Naive B cell (primary cell): ENCODE measurements at regions not wholly inside any gene's neighbourhood (a gene's known extent, or its start where the extent isn't known, plus 50 kb on each side); places are given as distances from the start of the nearest gene placed in this dataset.

ENCODE experiments used
- ATAC-seq, 2 donors: fragments of 150-1000 bp; cut with Tn5 transposase; 2 replicates each; pipeline ENCODE4 v1.10.0; 2021; ENCODE audit warnings: low read depth in 2 of 2, mild to moderate bottlenecking in 2 of 2, moderate library complexity in 2 of 2
- DNase-seq: peaks from one replicate; pipeline ENCODE4 v3.0.0; 2022
- H3K27ac Mint-ChIP-seq, 6 donors: one replicate each; pipeline ENCODE4 v1.8.0; 2020 to 2022; ENCODE audit warnings: mild to moderate bottlenecking in 6 of 6, mixed read lengths in 6 of 6, moderate library complexity in 5 of 6, inconsistent platforms in 2 of 6
- H3K27me3 Mint-ChIP-seq, 3 donors: one replicate each; pipeline ENCODE4 v1.8.0; 2021 to 2022; ENCODE audit warnings: mixed read lengths in 3 of 3, mild to moderate bottlenecking in 1 of 3
- H3K36me3 Mint-ChIP-seq, 2 donors: one replicate each; pipeline ENCODE4 v1.8.0; 2020 to 2022; ENCODE audit warnings: mixed read lengths in 2 of 2, inconsistent platforms in 1 of 2, mild to moderate bottlenecking in 1 of 2
- H3K4me1 Mint-ChIP-seq, 3 donors: one replicate each; pipeline ENCODE4 v1.8.0; 2020 to 2022; ENCODE audit warnings: mixed read lengths in 3 of 3, inconsistent platforms in 1 of 3, mild to moderate bottlenecking in 1 of 3, moderate library complexity in 1 of 3
- H3K4me3 Mint-ChIP-seq, 8 donors: one replicate each; pipeline ENCODE4 v1.8.0; 2020 to 2022; ENCODE audit warnings: mild to moderate bottlenecking in 8 of 8, mixed read lengths in 8 of 8, moderate library complexity in 8 of 8, inconsistent platforms in 2 of 8
- H3K9me3 Mint-ChIP-seq, 7 donors: one replicate each; pipeline ENCODE4 v1.8.0; 2020 to 2022; ENCODE audit warnings: mixed read lengths in 7 of 7, mild to moderate bottlenecking in 5 of 7, inconsistent platforms in 2 of 7, moderate library complexity in 1 of 7

- Mint-ChIP-seq H3K36me3 (no peaks in the 10 kb centered on the region), H3K9me3 (peaks cover 0 to 4% (median 0%) of the 10 kb centered on the region in 7 donors), H3K4me1 (no peaks in the 10 kb centered on the region), H3K27ac (no peak overlapping the region), H3K27me3 (peaks cover 0 to 10% (median 0%) of the 10 kb centered on the region in 3 donors), H3K4me3 (no peak overlapping the region)
- ATAC-seq (no peak), DNase-seq (no peak)
Measured at GRCh38 chr1:56278061-56278460, 301.3 kb downstream of the PLPP3 start.

DNA sequence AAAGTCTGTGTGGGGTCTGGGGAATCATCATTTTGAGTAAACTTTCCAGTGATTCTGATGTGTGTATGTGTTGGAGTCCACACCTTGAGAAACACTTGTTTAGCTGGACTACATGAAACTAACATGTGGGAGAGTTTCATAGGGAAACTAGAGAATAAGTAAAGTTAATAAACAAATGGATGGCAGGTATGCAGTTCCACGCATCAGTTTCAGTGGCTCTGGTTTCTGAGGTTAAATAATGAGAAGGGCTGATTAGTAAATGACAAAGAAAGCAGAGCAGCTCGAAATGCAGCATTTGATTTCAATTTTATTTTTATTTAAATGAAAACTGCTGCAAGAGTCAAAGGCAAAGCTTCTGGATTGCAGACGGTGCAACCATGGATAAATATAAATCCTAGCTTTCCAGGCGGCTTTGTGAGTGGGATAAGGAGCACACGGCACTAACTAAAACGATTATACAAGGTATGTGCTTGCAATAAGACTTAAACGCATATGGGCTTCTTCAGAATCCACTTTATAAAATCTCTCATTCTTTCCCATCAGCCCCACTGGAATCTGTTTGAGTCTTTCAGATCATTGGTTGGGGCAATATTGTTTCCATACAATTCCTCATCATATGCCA is 310.7 kb downstream of the PLPP3 start:
- no peak for ATAC-seq
- H3K4me3 Mint-ChIP-seq = no peak overlapping the region
- no peaks in the 10 kb centered on the region for H3K36me3 Mint-ChIP-seq

GRCh38 chr1:56267611-56268010 is 311.8 kb downstream of the PLPP3 start:
- DNase-seq = no peak
- H3K4me1 Mint-ChIP-seq = no peaks in the 10 kb centered on the region

More for the DNA sequence above, 310.7 kb downstream of the PLPP3 start:
- H3K9me3 Mint-ChIP-seq = peaks cover 0 to 2% (median 0%) of the 10 kb centered on the region in 7 donors
- H3K27ac Mint-ChIP-seq = no peak overlapping the region
- peaks cover 15 to 31% (median 30%) of the 10 kb centered on the region in 3 donors for H3K27me3 Mint-ChIP-seq
- DNase-seq = no peak
- H3K4me1 Mint-ChIP-seq = no peaks in the 10 kb centered on the region

DNA sequence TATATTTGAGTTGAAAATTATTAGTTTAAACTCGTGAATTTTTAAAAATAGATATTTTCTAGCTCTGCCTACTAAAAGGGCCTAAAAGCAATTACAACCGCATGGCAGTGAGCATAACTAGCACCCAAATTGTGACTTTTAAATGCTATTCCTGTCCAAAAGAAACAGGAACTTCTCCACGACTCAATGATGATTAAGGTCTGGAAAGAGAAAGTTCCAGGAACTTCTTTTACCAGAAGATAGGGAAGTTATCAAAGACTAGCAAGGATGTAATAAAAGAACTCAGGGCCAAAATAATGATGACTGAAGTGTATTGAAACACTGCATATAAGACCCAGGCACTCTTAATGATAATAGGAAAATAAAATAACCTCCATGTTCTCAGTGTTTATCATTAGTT is 313.0 kb downstream of the PLPP3 start:
- no peak overlapping the region for H3K4me3 Mint-ChIP-seq
- no peak for ATAC-seq
- peaks cover 8 to 24% (median 16%) of the 10 kb centered on the region in 3 donors for H3K27me3 Mint-ChIP-seq

More at GRCh38 chr1:56267611-56268010, 311.8 kb downstream of the PLPP3 start:
- Mint-ChIP-seq H3K4me3 (no peak overlapping the region), H3K27me3 (peaks cover 11 to 31% (median 20%) of the 10 kb centered on the region in 3 donors), H3K27ac (no peak overlapping the region), H3K36me3 (no peaks in the 10 kb centered on the region), H3K9me3 (no peaks in the 10 kb centered on the region)
- no peak for ATAC-seq

DNA sequence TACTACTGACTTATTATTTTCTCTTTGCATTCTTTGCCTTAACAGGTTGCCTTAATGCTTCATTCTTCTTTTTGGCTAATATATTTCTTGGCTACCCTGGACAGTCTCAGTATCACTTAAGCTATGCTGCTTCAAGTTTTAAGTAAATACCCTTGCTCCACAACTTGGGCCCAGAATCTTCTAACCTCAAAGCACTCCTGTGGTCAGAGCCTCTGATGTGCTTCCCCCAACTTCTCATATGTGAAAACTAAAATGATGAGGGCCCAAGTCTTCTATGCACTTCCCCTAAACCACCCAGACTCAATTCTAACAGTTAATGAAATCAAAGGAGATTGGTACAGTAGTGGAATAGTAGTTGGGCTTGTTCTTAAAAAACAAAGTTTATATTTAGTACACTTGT is 314.1 kb downstream of the PLPP3 start:
- Mint-ChIP-seq H3K4me1 (no peaks in the 10 kb centered on the region), H3K4me3 (no peak overlapping the region), H3K27me3 (peaks cover 5 to 23% (median 21%) of the 10 kb centered on the region in 3 donors), H3K9me3 (peaks cover 0 to 7% (median under 1%) of the 10 kb centered on the region in 7 donors), H3K36me3 (peaks cover 0 to under 1% of the 10 kb centered on the region in 2 donors), H3K27ac (no peak overlapping the region)
- no peak for ATAC-seq
- no peak for DNase-seq

More for the DNA sequence above, 313.0 kb downstream of the PLPP3 start:
- Mint-ChIP-seq H3K36me3 (no peaks in the 10 kb centered on the region), H3K4me1 (no peaks in the 10 kb centered on the region), H3K9me3 (no peaks in the 10 kb centered on the region), H3K27ac (no peak overlapping the region)
- no peak for DNase-seq

DNA sequence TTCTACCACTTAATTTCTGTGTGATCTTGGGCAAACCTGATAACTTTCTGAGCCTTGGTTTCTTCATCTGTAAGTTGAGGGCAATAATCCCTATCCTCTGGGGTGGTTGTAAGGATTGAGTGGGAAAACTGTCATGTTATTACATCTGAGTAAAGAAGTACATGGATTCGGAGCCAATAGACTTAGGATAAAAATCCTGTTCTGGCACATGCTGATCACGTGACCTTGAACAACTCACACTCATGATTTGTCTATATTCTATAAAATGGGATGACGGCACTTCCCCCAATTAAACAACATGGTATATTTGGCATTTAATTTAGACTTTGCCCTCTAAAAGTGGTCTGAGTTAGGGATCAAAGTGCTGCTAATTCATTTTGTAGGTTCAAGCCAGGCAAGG is 315.5 kb downstream of the PLPP3 start:
- DNase-seq (no peak), ATAC-seq (no peak)
- Mint-ChIP-seq H3K36me3 (peaks cover 0 to 5% of the 10 kb centered on the region in 2 donors), H3K27me3 (peaks cover 5 to 21% (median 17%) of the 10 kb centered on the region in 3 donors), H3K27ac (no peak overlapping the region), H3K4me1 (no peaks in the 10 kb centered on the region), H3K4me3 (no peak overlapping the region), H3K9me3 (peaks cover 0 to 12% (median 3%) of the 10 kb centered on the region in 7 donors)

DNA sequence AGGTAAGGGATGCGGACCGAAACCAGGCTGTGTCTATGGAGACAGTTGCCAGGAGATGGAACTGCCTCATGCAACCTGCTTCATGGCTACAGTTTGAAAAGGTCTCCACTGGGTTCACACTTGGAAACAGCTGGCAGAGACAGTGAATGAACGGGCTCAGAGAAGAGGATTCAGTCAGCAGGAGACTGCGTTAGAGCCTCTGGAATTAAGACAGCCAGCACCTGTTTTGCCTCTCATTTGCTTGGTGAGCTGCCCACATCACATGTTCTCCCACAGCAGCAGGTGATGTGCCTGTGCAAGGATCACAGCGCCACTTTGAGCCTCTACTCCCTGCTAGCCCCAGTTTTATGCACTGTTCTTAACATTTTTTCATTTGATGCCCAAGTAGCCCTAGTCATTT is 321.0 kb downstream of the PLPP3 start:
- DNase-seq (no peak), ATAC-seq (no peak)
- Mint-ChIP-seq H3K4me1 (no peaks in the 10 kb centered on the region), H3K9me3 (peaks cover 0 to 12% (median 3%) of the 10 kb centered on the region in 7 donors), H3K4me3 (no peak overlapping the region), H3K27me3 (peaks cover 5 to 18% (median 12%) of the 10 kb centered on the region in 3 donors), H3K36me3 (peaks cover 0 to 5% of the 10 kb centered on the region in 2 donors), H3K27ac (no peak overlapping the region)

- H3K27me3 Mint-ChIP-seq = peaks cover 5 to 18% (median 12%) of the 10 kb centered on the region in 3 donors
- no peak overlapping the region for H3K4me3 Mint-ChIP-seq
- no peak for ATAC-seq
Measured at GRCh38 chr1:56257726-56258125, 321.6 kb downstream of the PLPP3 start.

DNA sequence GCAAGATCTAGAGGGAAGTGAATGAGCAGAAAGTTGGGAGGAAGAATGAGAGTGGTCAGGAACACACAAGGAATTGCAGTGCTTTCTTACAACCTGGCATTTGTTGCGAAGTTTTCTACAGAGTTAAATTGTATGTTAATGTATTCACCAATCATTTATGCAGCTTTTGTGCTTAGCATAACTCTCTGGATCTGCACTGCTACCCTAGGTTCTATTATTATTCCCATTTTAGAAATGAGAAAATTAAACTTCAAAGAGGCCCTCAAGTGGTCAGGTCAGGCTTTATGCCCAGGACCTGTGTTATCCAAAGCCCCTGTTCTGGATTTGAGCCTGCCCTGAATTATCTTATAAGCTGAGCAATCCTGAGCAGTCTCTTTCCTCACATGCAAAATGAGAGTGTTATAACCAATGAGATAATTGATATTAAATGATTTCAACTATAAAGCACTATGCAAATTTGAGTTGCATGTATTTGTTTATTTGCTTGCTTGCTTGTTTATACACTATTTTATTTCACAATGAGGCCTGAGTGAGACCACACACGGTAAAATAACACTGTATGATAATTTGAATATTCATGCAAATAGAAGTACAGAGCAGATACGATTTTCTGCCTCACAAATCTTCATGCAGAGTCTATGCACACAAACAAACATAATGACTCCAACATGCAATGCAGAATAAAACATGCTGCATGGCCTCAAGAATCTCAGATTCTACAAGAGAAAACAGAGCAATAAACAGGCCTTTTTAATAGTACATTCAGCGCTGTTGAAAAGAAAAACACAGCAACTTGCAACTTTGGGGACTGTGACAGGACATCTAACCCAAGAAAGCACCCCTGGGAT is 323.0 kb downstream of the PLPP3 start:
- DNase-seq (no peak), ATAC-seq (no peak)
- Mint-ChIP-seq H3K9me3 (peaks cover 0 to 12% (median 3%) of the 10 kb centered on the region in 7 donors), H3K27ac (no peak overlapping the region), H3K4me3 (no peak overlapping the region), H3K4me1 (no peaks in the 10 kb centered on the region), H3K36me3 (peaks cover 0 to 5% of the 10 kb centered on the region in 2 donors), H3K27me3 (peaks cover 5 to 13% (median 12%) of the 10 kb centered on the region in 3 donors)

More at GRCh38 chr1:56257726-56258125, 321.6 kb downstream of the PLPP3 start:
- H3K27ac Mint-ChIP-seq = no peak overlapping the region
- peaks cover 0 to 5% of the 10 kb centered on the region in 2 donors for H3K36me3 Mint-ChIP-seq
- H3K9me3 Mint-ChIP-seq = peaks cover 0 to 12% (median 3%) of the 10 kb centered on the region in 7 donors
- DNase-seq = no peak
- no peaks in the 10 kb centered on the region for H3K4me1 Mint-ChIP-seq

GRCh38 chr1:56255516-56256152 is 323.7 kb downstream of the PLPP3 start:
- DNase-seq (no peak), ATAC-seq (no peak)
- peaks cover 5 to 12% (median 9%) of the 10 kb centered on the region in 3 donors for H3K27me3 Mint-ChIP-seq
- H3K36me3 Mint-ChIP-seq = peaks cover 0 to 5% of the 10 kb centered on the region in 2 donors
- H3K4me1 Mint-ChIP-seq = no peaks in the 10 kb centered on the region
- peaks cover 0 to 10% (median 3%) of the 10 kb centered on the region in 7 donors for H3K9me3 Mint-ChIP-seq
- no peak overlapping the region for H3K4me3 Mint-ChIP-seq
- peak overlapping the region in 1 of 6 donors; percentile 1 for H3K27ac Mint-ChIP-seq

- Mint-ChIP-seq H3K4me3 (no peak overlapping the region), H3K27me3 (peaks cover 0 to 8% (median 0%) of the 10 kb centered on the region in 3 donors), H3K4me1 (peaks cover 3 to 5% (median 5%) of the 10 kb centered on the region in 3 donors), H3K27ac (no peak overlapping the region), H3K9me3 (peaks cover 0 to 2% (median 0%) of the 10 kb centered on the region in 7 donors), H3K36me3 (no peaks in the 10 kb centered on the region)
- ATAC-seq = no peak
- DNase-seq = no peak
Measured at GRCh38 chr1:56254130-56254529, 325.2 kb downstream of the PLPP3 start.

DNA sequence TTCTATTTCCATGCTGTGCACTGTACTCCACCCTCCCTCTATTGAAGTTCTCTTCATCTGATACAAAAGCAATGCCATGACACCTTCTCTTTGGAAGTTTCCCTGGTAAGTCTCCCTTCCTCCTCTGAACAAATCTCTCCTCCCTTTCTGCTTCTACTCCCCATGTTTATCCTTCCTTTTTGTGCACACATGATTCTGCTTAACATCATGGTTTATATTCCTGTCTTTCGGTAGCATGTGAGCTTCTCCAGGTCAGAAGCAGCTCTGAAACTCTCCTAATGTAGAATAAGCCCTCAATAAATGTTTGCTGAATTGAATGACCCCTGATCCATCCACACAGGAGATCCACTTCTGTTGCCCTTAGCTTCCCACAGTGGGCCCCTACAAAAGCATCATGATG is 328.6 kb downstream of the PLPP3 start:
- Mint-ChIP-seq H3K27ac (no peak overlapping the region), H3K4me1 (peaks cover 3 to 9% (median 5%) of the 10 kb centered on the region in 3 donors), H3K27me3 (peaks cover 0 to 8% (median 8%) of the 10 kb centered on the region in 3 donors), H3K9me3 (no peaks in the 10 kb centered on the region), H3K36me3 (no peaks in the 10 kb centered on the region), H3K4me3 (no peak overlapping the region)
- no peak for DNase-seq
- no peak for ATAC-seq

- peaks cover 0 to 4% (median 1%) of the 10 kb centered on the region in 7 donors for H3K9me3 Mint-ChIP-seq
- DNase-seq (no peak), ATAC-seq (peak in 1 of 2 donors; percentile 23)
- no peak overlapping the region for H3K4me3 Mint-ChIP-seq
- peaks cover 3 to 9% (median 5%) of the 10 kb centered on the region in 3 donors for H3K4me1 Mint-ChIP-seq
- no peak overlapping the region for H3K27ac Mint-ChIP-seq
- H3K27me3 Mint-ChIP-seq = peaks cover 0 to 8% (median 8%) of the 10 kb centered on the region in 3 donors
- H3K36me3 Mint-ChIP-seq = no peaks in the 10 kb centered on the region
Measured at GRCh38 chr1:56249234-56249633, 330.1 kb downstream of the PLPP3 start.
